Effector memory CD4-positive, alpha-beta T cell (primary cell): ENCODE measurements at regions not wholly inside any gene's neighbourhood (a gene's known extent, or its start where the extent isn't known, plus 50 kb on each side); places are given as distances from the start of the nearest gene placed in this dataset.

Experiments
- DNase-seq, 3 donors: peaks; one replicate each; pipeline ENCODE4 v3.0.0-alpha.2; 2020
- H3K27ac ChIP-seq: 2 replicates; pipeline ENCODE4 v1.7.0; 2013; ENCODE audit warnings: mild to moderate bottlenecking, low read length, moderate library complexity; ENCODE audit not compliant: insufficient read depth, poor library complexity, severe bottlenecking
- H3K27me3 ChIP-seq: replicated peaks from 2 replicates; pipeline ENCODE4 v1.7.0; 2013; ENCODE audit warnings: mild to moderate bottlenecking, low read length; ENCODE audit not compliant: insufficient read depth, control insufficient read depth, poor library complexity, severe bottlenecking
- H3K36me3 ChIP-seq: 2 replicates; pipeline ENCODE4 v1.7.0; 2013; ENCODE audit warnings: mild to moderate bottlenecking, low read length, moderate library complexity; ENCODE audit not compliant: control insufficient read depth, insufficient read depth
- H3K4me1 ChIP-seq: 2 replicates; pipeline ENCODE4 v1.7.0; 2013; ENCODE audit warnings: low read length, mild to moderate bottlenecking; ENCODE audit not compliant: control insufficient read depth, insufficient read depth, poor library complexity, severe bottlenecking
- H3K4me3 ChIP-seq: 2 replicates; pipeline ENCODE4 v1.7.0; 2013; ENCODE audit warnings: low read length, low read depth, mild to moderate bottlenecking; ENCODE audit not compliant: insufficient read depth, poor library complexity, severe bottlenecking
- H3K9me3 ChIP-seq: 2 replicates; pipeline ENCODE4 v1.7.0; 2013; ENCODE audit warnings: mild to moderate bottlenecking, low read length, moderate library complexity; ENCODE audit not compliant: control insufficient read depth

GRCh38 chr5:99945478-99946442 is 589.4 kb upstream of the FAM174A start:
- Histone ChIP-seq H3K4me3 (no peak overlapping the region), H3K4me1 (no peaks in the 10 kb centered on the region), H3K36me3 (no peaks in the 10 kb centered on the region), H3K27ac (no peak overlapping the region), H3K27me3 (no peaks in the 10 kb centered on the region), H3K9me3 (no peaks in the 10 kb centered on the region)
- DNase-seq: no peak

- Histone ChIP-seq H3K36me3 (no peaks in the 10 kb centered on the region), H3K9me3 (no peaks in the 10 kb centered on the region), H3K4me3 (no peak overlapping the region), H3K27me3 (no peaks in the 10 kb centered on the region), H3K27ac (no peak overlapping the region), H3K4me1 (no peaks in the 10 kb centered on the region)
- no peak for DNase-seq
These were observed 594.6 kb upstream of the FAM174A start for GRCh38 chr5:99940540-99940939.

DNA sequence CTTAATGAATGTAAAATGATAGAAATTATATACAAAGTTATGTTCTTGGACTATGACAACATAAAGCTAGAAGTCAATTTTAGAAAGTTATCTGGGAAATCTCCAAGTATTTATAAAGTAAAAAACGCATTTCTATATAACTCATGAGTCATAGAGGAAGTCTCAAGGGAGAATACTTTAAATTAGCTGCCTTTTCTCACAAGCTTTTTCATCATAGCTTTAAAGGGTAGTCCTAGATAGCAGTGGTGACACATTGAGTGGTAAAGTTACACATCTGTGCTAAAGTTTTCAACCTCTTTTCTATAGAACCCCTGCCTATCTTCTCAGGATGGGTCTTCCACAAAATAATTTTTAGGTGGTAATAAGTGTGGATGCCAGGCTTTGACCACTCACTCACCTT is 598.3 kb upstream of the FAM174A start:
- no peak for DNase-seq
- Histone ChIP-seq H3K4me1 (no peaks in the 10 kb centered on the region), H3K36me3 (no peaks in the 10 kb centered on the region), H3K9me3 (no peaks in the 10 kb centered on the region), H3K27me3 (no peaks in the 10 kb centered on the region), H3K27ac (no peak overlapping the region), H3K4me3 (no peak overlapping the region)

- H3K27ac ChIP-seq: no peak overlapping the region
- H3K9me3 ChIP-seq: no peaks in the 10 kb centered on the region
- no peaks in the 10 kb centered on the region for H3K27me3 ChIP-seq
- H3K4me3 ChIP-seq: no peak overlapping the region
- H3K36me3 ChIP-seq: no peaks in the 10 kb centered on the region
- no peaks in the 10 kb centered on the region for H3K4me1 ChIP-seq
- DNase-seq: no peak
These were observed 605.4 kb upstream of the FAM174A start for GRCh38 chr5:99929806-99930135.

DNA sequence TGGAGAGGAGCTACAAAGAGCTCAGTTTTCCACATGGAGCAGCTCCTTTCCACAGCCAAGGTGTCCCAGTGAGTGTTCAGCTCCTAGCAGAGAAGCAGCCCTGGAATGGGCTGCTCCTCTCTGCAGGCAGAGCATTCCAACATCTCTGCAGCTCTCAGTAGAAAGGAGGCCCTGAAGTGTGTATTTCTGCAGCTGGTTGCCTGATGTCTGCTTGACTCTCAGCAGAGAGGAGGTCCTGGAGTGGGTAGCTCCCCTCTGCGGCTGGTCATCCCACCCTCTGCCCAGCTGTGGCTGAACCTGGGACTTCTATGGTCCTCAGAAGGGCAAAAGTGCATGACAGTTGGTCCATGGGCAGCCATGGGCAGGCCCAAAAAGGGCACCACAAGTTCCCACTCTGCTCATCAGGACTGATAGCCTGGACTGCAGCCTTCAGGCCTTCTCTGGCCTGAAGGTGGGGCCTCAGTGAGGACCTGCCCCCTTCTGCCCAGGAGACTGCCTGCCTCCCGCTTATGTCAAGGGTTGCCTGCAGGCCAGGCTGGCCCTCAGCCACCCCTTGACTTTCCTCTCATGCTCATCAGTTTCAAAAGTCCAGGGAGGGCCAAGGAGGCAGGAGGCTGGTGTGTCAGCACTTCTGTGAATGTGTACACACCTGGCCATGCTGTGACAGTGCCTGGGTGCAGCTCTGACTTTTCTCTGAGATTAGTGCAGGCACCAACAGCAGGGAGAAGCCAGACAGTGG is 605.9 kb upstream of the FAM174A start:
- H3K36me3 ChIP-seq: no peaks in the 10 kb centered on the region
- H3K4me3 ChIP-seq: no peak overlapping the region
- no peaks in the 10 kb centered on the region for H3K27me3 ChIP-seq
- H3K9me3 ChIP-seq: no peaks in the 10 kb centered on the region
- DNase-seq: no peak
- H3K27ac ChIP-seq: no peak overlapping the region
- H3K4me1 ChIP-seq: no peaks in the 10 kb centered on the region

DNA sequence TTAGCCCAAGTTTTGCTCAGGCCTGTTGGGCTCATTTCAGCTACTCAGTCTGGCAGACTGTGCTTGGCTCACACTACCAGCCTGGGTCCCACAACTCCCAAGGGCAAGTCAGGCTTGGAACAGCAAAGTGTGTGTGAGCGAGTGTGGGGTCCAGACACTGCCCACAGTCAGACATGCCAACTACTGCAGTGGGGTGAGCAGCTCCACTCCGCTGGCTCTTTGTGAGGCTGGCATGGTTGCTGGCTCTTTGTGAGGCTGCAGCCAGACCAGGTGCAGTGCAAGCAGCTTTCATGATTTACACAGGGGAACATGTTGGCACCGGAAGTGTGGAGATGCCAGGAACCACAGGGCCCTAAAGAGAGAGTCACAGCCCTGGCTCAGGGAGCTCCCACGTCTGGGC is 606.7 kb upstream of the FAM174A start:
- H3K36me3 ChIP-seq: no peaks in the 10 kb centered on the region
- H3K27me3 ChIP-seq: no peaks in the 10 kb centered on the region
- no peaks in the 10 kb centered on the region for H3K9me3 ChIP-seq
- no peak for DNase-seq
- no peaks in the 10 kb centered on the region for H3K4me1 ChIP-seq
- H3K27ac ChIP-seq: no peak overlapping the region
- H3K4me3 ChIP-seq: no peak overlapping the region

DNA sequence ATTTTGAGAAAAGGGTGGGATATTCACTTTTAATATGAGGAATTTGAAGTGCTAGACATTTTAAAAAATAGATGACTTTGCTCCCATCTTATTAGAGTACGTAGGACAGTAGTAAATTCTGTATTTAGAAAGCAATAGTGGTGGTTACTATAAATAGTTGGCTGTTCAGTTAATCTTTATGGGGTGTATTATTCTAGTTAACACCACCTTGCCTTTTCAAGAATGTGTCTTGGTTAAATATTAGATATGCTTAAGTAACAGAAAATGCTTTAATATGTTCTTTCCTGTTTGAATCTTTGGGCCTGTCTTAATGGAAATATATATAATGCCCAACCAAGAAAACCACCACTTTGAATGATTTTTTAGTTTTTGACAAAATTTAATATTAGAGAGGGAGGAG is 608.7 kb upstream of the FAM174A start:
- DNase-seq: no peak
- H3K9me3 ChIP-seq: no peaks in the 10 kb centered on the region

GRCh38 chr5:99922386-99922785 is 612.8 kb upstream of the FAM174A start:
- Histone ChIP-seq H3K4me1 (no peaks in the 10 kb centered on the region), H3K4me3 (no peak overlapping the region), H3K27ac (no peak overlapping the region), H3K36me3 (no peaks in the 10 kb centered on the region), H3K9me3 (no peaks in the 10 kb centered on the region), H3K27me3 (no peaks in the 10 kb centered on the region)
- no peak for DNase-seq

More for the DNA sequence above, 608.7 kb upstream of the FAM174A start:
- H3K4me1 ChIP-seq: no peaks in the 10 kb centered on the region
- no peak overlapping the region for H3K4me3 ChIP-seq
- no peak overlapping the region for H3K27ac ChIP-seq
- no peaks in the 10 kb centered on the region for H3K36me3 ChIP-seq
- H3K27me3 ChIP-seq: no peaks in the 10 kb centered on the region

DNA sequence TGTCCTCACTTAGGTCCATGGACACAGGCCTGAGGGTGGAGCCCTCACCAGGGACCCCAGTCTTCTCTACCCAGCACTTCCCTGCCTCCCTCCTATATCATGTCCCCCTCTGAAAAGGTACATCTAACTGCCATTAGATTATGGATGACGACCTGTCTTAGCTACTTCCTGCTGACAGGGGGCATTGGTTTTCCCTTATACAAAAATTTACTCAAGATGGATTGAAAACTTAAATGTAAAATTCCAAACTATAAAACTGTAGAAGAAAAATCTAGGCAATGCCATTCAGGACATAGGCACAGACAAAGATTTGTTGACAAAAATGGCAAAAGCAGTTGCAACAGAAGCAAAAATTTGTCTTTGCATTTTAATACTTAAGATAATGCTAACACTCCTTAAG is 623.2 kb upstream of the FAM174A start:
- no peak for DNase-seq
- Histone ChIP-seq H3K27me3 (no peaks in the 10 kb centered on the region), H3K9me3 (no peaks in the 10 kb centered on the region), H3K36me3 (no peaks in the 10 kb centered on the region), H3K4me3 (no peak overlapping the region), H3K27ac (no peak overlapping the region), H3K4me1 (no peaks in the 10 kb centered on the region)

GRCh38 chr5:99906776-99907175 is 628.4 kb upstream of the FAM174A start:
- H3K9me3 ChIP-seq: no peaks in the 10 kb centered on the region
- no peaks in the 10 kb centered on the region for H3K27me3 ChIP-seq
- H3K27ac ChIP-seq: no peak overlapping the region
- no peak overlapping the region for H3K4me3 ChIP-seq
- no peaks in the 10 kb centered on the region for H3K4me1 ChIP-seq
- no peaks in the 10 kb centered on the region for H3K36me3 ChIP-seq
- DNase-seq: no peak
